GM23248 (cell line): ENCODE measurements at regions not wholly inside any gene's neighbourhood (a gene's known extent, or its start where the extent isn't known, plus 50 kb on each side); places are given as distances from the start of the nearest gene placed in this dataset.

ENCODE experiments used
- DNase-seq: peaks from one replicate; pipeline ENCODE4 v3.0.0-alpha.2; 2015
- H2AFZ ChIP-seq: fragments of 200-600 bp; sonication (generic); 2 replicates; pipeline ENCODE4 v1.6.1; 2016; ENCODE audit warnings: antibody characterized with exemption
- H3F3A ChIP-seq: fragments of 200-600 bp; sonication (generic); 2 replicates; pipeline ENCODE4 v1.6.1; 2016; ENCODE audit warnings: mild to moderate bottlenecking, antibody characterized with exemption, mixed run types; ENCODE audit not compliant: insufficient read depth
- H3K27ac ChIP-seq: fragments of 200-600 bp; sonication (generic); 2 replicates; pipeline ENCODE4 v1.5.1; 2016; ENCODE audit warnings: mild to moderate bottlenecking
- H3K27me3 ChIP-seq: fragments of 200-600 bp; sonication (generic); replicated peaks from 2 replicates; pipeline ENCODE4 v1.6.1; 2016; ENCODE audit warnings: mild to moderate bottlenecking; ENCODE audit not compliant: insufficient read depth
- H3K36me3 ChIP-seq: fragments of 200-600 bp; sonication (generic); 2 replicates; pipeline ENCODE4 v1.6.1; 2016; ENCODE audit warnings: low read depth, mild to moderate bottlenecking
- H3K4me1 ChIP-seq: fragments of 200-600 bp; sonication (generic); 2 replicates; pipeline ENCODE4 v1.6.1; 2016; ENCODE audit warnings: mild to moderate bottlenecking; ENCODE audit not compliant: insufficient read depth
- H3K4me2 ChIP-seq: fragments of 200-600 bp; sonication (generic); one replicate; pipeline ENCODE4 v1.6.1; 2016; ENCODE audit warnings: mild to moderate bottlenecking; ENCODE audit not compliant: unreplicated experiment
- H3K4me3 ChIP-seq: fragments of 200-600 bp; sonication (generic); 2 replicates; pipeline ENCODE4 v1.5.1; 2016; ENCODE audit warnings: mild to moderate bottlenecking
- H3K79me2 ChIP-seq: fragments of 200-600 bp; sonication (generic); 2 replicates; pipeline ENCODE4 v1.6.1; 2016; ENCODE audit warnings: mild to moderate bottlenecking; ENCODE audit not compliant: insufficient read depth
- H3K9ac ChIP-seq: fragments of 200-600 bp; sonication (generic); 2 replicates; pipeline ENCODE4 v1.6.1; 2016; ENCODE audit warnings: mild to moderate bottlenecking
- H3K9me2 ChIP-seq: fragments of 200-600 bp; sonication (generic); 2 replicates; pipeline ENCODE4 v1.6.1; 2016; ENCODE audit warnings: mixed run types, mild to moderate bottlenecking, moderate library complexity; ENCODE audit not compliant: insufficient read depth
- H3K9me3 ChIP-seq: fragments of 200-600 bp; sonication (generic); one replicate; pipeline ENCODE4 v1.6.1; 2017; ENCODE audit warnings: low read depth
- H4K20me1 ChIP-seq: fragments of 200-600 bp; sonication (generic); 2 replicates; pipeline ENCODE4 v1.6.0; 2016; ENCODE audit not compliant: insufficient read depth
- EZH2 ChIP-seq: fragments of 200-600 bp; sonication (generic); IDR thresholded peaks from 2 replicates; pipeline ENCODE4 v1.6.1; 2018; ENCODE audit warnings: antibody characterized with exemption, mild to moderate bottlenecking; ENCODE audit not compliant: insufficient read depth, poor library complexity, severe bottlenecking
- EZH2phosphoT487 ChIP-seq: fragments of 200-600 bp; sonication (generic); IDR thresholded peaks from 2 replicates; pipeline ENCODE4 v1.6.1; 2018; ENCODE audit warnings: antibody characterized with exemption, moderate library complexity, mild to moderate bottlenecking, low read depth; ENCODE audit not compliant: insufficient read depth
- WGBS, 2 experiments: methylation state at CpG; one replicate each; pipeline ENCODE4 v1.1.6; 2015 to 2017; ENCODE audit warnings: low lambda C conversion rate in 2 of 2, low coverage in 1 of 2; ENCODE audit errors: missing lambda C conversion rate in 2 of 2; 5-methylcytosine and 5-hydroxymethylcytosine counted together
- in situ Hi-C: fragments of 300-500 bp; cut with MboI; formaldehyde crosslinking; loops from 2 replicates; pipeline ENCODE4 v1.15.0; 2020

DNA sequence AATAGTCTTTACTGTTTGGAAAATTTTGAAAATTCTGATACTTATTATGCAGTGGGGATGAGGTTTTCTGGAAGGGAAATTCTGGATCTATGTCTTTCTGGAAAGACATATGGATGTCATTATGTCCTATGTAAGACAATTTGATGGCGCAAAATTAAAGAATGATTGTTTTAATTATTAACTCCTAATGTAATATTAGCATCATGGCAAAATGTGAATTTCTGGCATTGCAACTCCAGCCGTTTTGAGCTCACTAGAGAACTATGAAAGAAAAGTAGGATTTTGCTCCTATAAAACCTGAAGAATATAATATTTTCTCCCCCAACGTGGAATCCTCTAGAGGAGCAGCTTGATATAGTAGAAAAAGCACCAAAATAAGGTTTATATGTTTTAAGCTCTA is 243.2 kb downstream of the RFPL4B start:
- WGBS, 2 experiments = 33 to 45% methylated on average over 3 of the region's 3 CpGs

DNA sequence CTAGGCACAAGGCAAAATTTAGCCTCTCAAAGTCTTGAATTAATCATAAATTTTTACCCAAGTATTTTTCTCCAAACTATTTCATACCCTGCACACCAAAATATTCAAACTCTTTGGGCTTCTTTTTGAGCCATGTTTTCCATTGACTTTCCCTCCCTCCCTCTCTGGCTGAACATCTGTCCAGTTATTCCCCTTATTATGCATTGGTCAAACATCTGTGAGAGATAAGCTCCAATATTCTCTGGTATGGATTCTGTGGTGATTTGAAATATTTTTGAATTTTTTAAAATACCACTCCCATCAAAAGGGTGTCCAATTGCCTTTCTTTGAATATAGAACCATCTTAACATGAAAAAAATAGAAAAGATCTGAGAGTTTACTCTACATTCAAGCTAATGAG is 244.2 kb downstream of the RFPL4B start:
- Histone ChIP-seq H3K4me1 (no peaks in the 10 kb centered on the region), H3K27ac (no peak overlapping the region), H3K9me2 (no peaks in the 10 kb centered on the region), H3K4me3 (no peak overlapping the region), H3K9ac (no peak overlapping the region), H3K27me3 (no peaks in the 10 kb centered on the region), H2AFZ (no peak overlapping the region), H3K36me3 (no peaks in the 10 kb centered on the region), H3K79me2 (no peaks in the 10 kb centered on the region), H4K20me1 (no peaks in the 10 kb centered on the region), H3K9me3 (peaks cover 4% of the 10 kb centered on the region), H3F3A (no peaks in the 10 kb centered on the region), H3K4me2 (no peak overlapping the region)
- TF ChIP-seq EZH2 = no peak
- no peak for TF ChIP-seq EZH2phosphoT487
- no peak for DNase-seq
- in situ Hi-C loops = no loop called here

More for the DNA sequence above, 243.2 kb downstream of the RFPL4B start:
- Histone ChIP-seq H3K27me3 (no peaks in the 10 kb centered on the region), H3K36me3 (no peaks in the 10 kb centered on the region), H3K9me2 (no peaks in the 10 kb centered on the region), H3K4me3 (no peak overlapping the region), H3K9ac (no peak overlapping the region), H3K4me2 (no peak overlapping the region), H2AFZ (no peak overlapping the region), H4K20me1 (no peaks in the 10 kb centered on the region), H3K9me3 (peaks cover 4% of the 10 kb centered on the region), H3K27ac (no peak overlapping the region), H3K4me1 (no peaks in the 10 kb centered on the region), H3F3A (no peaks in the 10 kb centered on the region), H3K79me2 (no peaks in the 10 kb centered on the region)
- in situ Hi-C loops = no loop called here
- no peak for DNase-seq
- TF ChIP-seq EZH2phosphoT487 = no peak
- TF ChIP-seq EZH2 = no peak

DNA sequence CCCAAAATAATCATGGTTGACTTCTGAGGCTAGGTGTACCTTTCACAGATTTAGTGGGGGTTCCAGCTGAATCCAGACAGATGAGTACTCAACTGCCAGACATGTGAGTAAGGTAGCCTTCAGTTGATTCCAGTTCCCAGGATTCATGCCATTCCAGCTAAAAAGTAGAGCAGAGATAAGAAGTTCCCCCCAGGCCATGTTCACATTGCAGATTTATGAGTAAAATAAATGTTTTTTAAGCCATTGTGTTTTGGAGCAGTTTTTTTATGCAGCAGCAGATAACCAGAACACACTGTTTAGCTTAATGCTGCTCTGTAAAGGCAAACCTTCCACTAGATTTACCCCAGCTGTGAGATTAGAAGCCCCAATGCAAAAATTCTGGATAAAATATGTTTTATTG is 245.0 kb downstream of the RFPL4B start:
- Histone ChIP-seq H3K79me2 (no peaks in the 10 kb centered on the region), H3K27me3 (no peaks in the 10 kb centered on the region), H3K9ac (no peak overlapping the region), H3K4me3 (no peak overlapping the region), H3K9me2 (no peaks in the 10 kb centered on the region), H3K27ac (no peak overlapping the region), H3K4me1 (no peaks in the 10 kb centered on the region), H3F3A (no peaks in the 10 kb centered on the region), H3K36me3 (no peaks in the 10 kb centered on the region), H3K9me3 (peaks cover 4% of the 10 kb centered on the region), H3K4me2 (no peak overlapping the region), H4K20me1 (no peaks in the 10 kb centered on the region), H2AFZ (no peak overlapping the region)
- no peak for DNase-seq
- in situ Hi-C loops = no loop called here
- TF ChIP-seq EZH2phosphoT487 (no peak), EZH2 (no peak)

DNA sequence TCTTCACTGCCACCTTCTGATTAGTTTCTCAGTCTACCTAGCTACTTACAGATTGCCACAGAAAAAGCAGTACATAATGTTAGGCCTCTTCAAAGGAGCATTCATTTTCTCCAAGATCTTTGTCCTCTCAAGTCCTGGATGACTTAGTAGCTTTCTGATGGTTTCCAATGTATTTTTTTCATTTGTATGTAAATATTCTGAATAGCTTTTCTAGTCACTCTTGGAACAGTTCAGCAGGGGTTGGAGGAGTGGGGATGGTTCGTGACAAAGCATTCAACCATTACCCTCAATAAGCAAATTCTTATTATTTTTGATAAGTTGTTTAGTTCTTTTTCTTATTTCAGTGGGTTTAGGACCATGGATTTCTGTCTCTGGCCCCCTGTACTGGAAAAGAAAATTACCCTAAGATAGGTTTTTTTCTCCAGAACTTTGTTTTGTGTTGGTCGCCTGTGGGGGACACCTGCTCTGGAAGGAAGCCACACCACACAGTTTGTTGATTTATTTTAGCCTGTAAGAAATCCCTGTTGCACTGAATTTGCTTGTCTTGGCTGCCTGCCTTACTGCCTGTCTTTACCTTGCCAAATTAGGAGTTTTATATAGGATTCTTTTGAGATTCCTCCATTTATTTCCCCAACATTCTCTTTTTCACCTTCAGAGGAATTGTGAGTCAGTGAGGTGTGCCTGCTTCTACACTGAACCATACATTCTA is 247.9 kb downstream of the RFPL4B start:
- Histone ChIP-seq H3K36me3 (no peaks in the 10 kb centered on the region), H3K4me2 (no peak overlapping the region), H3K27ac (no peak overlapping the region), H2AFZ (no peak overlapping the region), H3K9ac (no peak overlapping the region), H3K27me3 (no peaks in the 10 kb centered on the region), H4K20me1 (no peaks in the 10 kb centered on the region), H3K9me2 (no peaks in the 10 kb centered on the region), H3K4me3 (no peak overlapping the region), H3K4me1 (no peaks in the 10 kb centered on the region), H3K79me2 (no peaks in the 10 kb centered on the region), H3F3A (no peaks in the 10 kb centered on the region), H3K9me3 (peaks cover 4% of the 10 kb centered on the region)
- in situ Hi-C loops = no loop called here
- TF ChIP-seq EZH2 (no peak), EZH2phosphoT487 (no peak)
- 56 to 71% methylated on average over 2 of the region's 2 CpGs for WGBS, 2 experiments
- DNase-seq = no peak

DNA sequence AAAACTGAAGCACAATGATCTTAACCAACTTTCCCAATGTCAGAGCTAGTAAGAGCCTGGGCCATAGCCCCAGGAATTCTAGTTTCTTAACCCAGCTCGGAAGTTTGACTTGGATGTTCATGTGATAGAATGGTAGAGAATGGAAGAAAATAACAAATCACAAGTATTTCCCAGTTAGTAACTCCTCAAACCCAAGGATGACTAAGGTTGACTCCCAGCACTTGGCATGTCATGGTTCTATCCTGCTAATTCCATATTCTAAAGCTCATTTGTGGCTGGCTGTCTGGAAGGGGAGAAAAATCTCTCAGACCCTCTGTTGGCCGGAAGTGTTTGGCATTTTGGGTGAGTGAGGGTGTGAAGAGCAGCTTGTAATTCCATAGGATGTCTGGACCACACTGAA is 248.7 kb downstream of the RFPL4B start:
- no peaks in the 10 kb centered on the region for H3K9me2 ChIP-seq
- no peaks in the 10 kb centered on the region for H3K4me1 ChIP-seq
- 49 to 51% methylated on average over 2 of the region's 2 CpGs for WGBS, 2 experiments
- no peak overlapping the region for H2AFZ ChIP-seq
- DNase-seq = peak; percentile 32
- no peak for TF ChIP-seq EZH2phosphoT487
- TF ChIP-seq EZH2 = no peak
- no peaks in the 10 kb centered on the region for H3K79me2 ChIP-seq
- no peak overlapping the region for H3K27ac ChIP-seq
- H3K9me3 ChIP-seq = peaks cover 4% of the 10 kb centered on the region
- no peaks in the 10 kb centered on the region for H3K36me3 ChIP-seq
- no peak overlapping the region for H3K4me3 ChIP-seq
- H3F3A ChIP-seq = no peaks in the 10 kb centered on the region
- H3K27me3 ChIP-seq = no peaks in the 10 kb centered on the region
- H4K20me1 ChIP-seq = no peaks in the 10 kb centered on the region
- no peak overlapping the region for H3K9ac ChIP-seq
- in situ Hi-C loops = no loop called here
- no peak overlapping the region for H3K4me2 ChIP-seq
